ENCODE measurements at regions not wholly inside any gene's neighbourhood (a gene's known extent, or its start where the extent isn't known, plus 50 kb on each side); places are given as distances from the start of the nearest gene placed in this dataset.

DNA sequence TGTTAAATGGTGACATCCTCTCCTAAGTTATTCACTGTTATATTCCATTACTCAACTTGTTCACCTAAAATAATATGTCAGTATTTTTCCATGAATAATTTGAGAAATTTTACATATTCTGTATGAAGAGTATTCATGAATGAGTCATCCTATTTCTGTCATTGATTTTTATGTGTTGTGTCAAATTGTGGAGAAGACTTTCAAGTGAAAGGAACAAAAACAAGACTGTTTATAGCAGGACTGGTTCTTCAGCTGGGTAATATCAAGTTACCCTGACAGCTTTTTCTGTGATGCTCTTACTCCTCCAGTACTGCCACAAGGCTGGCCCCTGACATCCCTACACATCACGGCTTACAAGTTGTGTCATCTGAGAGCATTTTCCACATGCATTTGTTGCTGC is 847.7 kb downstream of the NCAM2 start:
- TF ChIP-seq, protein P1, sequence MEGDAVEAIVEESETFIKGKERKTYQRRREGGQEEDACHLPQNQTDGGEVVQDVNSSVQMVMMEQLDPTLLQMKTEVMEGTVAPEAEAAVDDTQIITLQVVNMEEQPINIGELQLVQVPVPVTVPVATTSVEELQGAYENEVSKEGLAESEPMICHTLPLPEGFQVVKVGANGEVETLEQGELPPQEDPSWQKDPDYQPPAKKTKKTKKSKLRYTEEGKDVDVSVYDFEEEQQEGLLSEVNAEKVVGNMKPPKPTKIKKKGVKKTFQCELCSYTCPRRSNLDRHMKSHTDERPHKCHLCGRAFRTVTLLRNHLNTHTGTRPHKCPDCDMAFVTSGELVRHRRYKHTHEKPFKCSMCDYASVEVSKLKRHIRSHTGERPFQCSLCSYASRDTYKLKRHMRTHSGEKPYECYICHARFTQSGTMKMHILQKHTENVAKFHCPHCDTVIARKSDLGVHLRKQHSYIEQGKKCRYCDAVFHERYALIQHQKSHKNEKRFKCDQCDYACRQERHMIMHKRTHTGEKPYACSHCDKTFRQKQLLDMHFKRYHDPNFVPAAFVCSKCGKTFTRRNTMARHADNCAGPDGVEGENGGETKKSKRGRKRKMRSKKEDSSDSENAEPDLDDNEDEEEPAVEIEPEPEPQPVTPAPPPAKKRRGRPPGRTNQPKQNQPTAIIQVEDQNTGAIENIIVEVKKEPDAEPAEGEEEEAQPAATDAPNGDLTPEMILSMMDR (IDR thresholded peaks at IDR 0.05), result no peak
- TF ChIP-seq POLR2A (IDR thresholded peaks at IDR 0.05), result no peak
- H3K27ac ChIP-seq, result no peak overlapping the region
- DNase-seq, result no peak
- H3K9me3 ChIP-seq, result no peaks in the 10 kb centered on the region
- 67 to 71% methylated on average over 1 of the region's 1 CpG for WGBS, 2 donors
- no peaks in the 10 kb centered on the region for H3K36me3 ChIP-seq
- no peaks in the 10 kb centered on the region for H3K27me3 ChIP-seq
- intact Hi-C loops (cut with DNase I), result no loop called here
- no peak overlapping the region for H3K4me3 ChIP-seq
- no peaks in the 10 kb centered on the region for H3K4me1 ChIP-seq

DNA sequence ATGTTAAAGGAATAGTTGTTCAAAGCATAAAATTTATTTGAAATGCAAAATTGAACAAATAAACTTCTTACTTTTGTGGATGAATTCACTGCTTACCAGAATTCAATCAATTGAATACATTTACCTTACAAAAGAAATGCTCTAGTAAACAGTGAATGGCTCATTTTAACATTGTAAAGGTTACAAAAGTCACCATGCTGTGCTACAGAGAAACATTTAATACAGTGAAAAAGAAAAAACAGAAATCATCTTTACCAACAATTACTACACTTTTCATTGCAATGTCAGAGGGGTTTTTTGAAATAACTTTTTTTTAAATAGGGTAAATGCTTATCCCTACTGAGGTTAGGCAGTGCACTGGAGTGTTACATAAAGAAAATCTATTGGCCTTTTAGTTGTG is 853.0 kb downstream of the NCAM2 start:
- no peak overlapping the region for H3K4me3 ChIP-seq

DNA sequence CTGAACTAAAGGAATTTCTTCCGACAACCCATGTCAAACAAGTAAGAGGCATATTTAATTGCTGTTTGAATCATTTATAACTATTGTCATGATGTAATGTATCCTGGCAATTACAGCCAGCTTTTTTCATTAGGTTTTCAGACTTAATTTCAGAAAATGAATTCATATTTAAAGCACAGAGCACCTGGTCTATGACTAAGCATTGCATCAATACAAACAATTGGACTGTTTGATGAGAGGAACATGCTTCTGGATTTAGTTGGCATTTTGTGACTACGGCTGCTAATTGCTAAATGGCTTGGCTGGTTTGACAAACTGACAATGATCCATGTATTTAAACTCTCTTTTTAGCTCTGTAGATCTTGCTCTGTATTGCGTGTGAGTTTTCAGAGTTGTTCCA is 853.4 kb downstream of the NCAM2 start:
- Histone ChIP-seq H3K27ac (no peak overlapping the region), H3K36me3 (no peaks in the 10 kb centered on the region), H3K4me1 (no peaks in the 10 kb centered on the region), H3K9me3 (no peaks in the 10 kb centered on the region), H3K27me3 (no peaks in the 10 kb centered on the region), H3K4me3 (no peak overlapping the region)
- intact Hi-C loops (cut with DNase I), result no loop called here
- TF ChIP-seq, protein P1 (IDR thresholded peaks at IDR 0.05), result no peak
- TF ChIP-seq POLR2A (IDR thresholded peaks at IDR 0.05), result no peak
- DNase-seq, result no peak
- 39 to 41% methylated on average over 3 of the region's 3 CpGs for WGBS, 2 donors

More for the DNA sequence above, 853.0 kb downstream of the NCAM2 start:
- Histone ChIP-seq H3K4me1 (no peaks in the 10 kb centered on the region), H3K27ac (no peak overlapping the region), H3K36me3 (no peaks in the 10 kb centered on the region), H3K27me3 (no peaks in the 10 kb centered on the region), H3K9me3 (no peaks in the 10 kb centered on the region)
- DNase-seq, result no peak
- intact Hi-C loops (cut with DNase I), result no loop called here
- no peak for TF ChIP-seq POLR2A (IDR thresholded peaks at IDR 0.05)
- TF ChIP-seq, protein P1 (IDR thresholded peaks at IDR 0.05), result no peak

DNA sequence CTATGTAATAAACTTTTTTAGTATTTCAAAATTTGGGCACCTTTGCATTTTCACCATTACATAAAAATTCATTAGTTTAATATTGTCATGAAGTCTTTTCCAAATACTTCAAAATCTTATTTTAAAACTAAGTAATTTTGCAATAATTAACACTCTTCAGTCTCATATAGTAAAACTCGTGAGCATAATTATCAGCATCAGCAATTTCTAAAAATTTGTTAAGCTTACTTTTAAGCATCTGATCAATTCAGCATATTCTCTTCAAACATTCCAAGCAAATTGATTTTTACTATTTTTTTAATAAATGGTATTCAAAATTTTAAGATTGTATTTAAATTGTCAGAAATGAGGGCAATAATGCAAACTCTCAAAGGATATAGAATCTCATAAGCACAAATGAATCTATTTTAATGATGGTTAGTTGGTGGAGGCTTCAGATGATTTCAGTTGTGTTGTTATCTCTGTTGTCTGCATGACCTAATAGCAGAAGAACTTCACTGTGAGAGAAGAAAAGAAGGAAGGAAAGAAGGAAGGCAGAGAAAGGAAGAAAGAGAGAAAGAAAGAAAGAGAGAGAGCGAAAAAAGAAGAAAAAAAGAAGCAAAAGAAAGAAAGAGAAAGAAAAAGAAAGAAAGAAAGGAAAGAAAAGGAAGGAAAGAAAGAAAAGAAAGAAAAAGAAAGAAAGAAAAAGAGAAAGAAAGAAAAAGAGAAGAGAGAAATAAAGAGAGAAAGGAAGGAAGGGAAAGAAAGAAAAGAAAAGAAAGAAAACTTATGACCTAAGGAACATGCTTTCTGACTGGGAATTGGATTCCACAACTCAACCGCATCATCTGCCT is 860.5 kb downstream of the NCAM2 start:
- Histone ChIP-seq H3K4me1 (no peaks in the 10 kb centered on the region), H3K9me3 (no peaks in the 10 kb centered on the region), H3K27ac (no peak overlapping the region), H3K4me3 (no peak overlapping the region), H3K27me3 (no peaks in the 10 kb centered on the region), H3K36me3 (no peaks in the 10 kb centered on the region)
- TF ChIP-seq, protein P1 (IDR thresholded peaks at IDR 0.05), result no peak
- no peak for TF ChIP-seq POLR2A (IDR thresholded peaks at IDR 0.05)
- 80 to 81% methylated on average over 3 of the region's 3 CpGs for WGBS, 2 donors
- no peak for DNase-seq
- intact Hi-C loops (cut with DNase I), result no loop called here

DNA sequence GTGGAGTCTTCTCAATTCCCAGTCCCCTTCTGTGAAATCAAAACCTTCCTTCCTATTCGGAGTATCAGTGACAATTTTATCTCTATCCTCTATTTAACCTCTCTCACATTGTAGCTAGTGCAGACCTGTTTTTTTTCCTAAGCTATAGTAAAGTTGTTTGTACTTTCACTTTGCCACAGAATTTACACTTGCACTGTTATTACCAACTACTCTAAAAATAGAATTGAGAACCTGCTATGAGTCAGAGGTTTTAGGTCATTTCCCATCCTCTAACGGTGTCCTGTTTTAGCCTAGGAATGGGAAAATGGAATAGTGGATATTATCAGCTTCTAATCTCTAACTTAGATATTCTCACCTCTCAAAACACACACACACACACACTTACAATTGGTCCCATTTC is 862.7 kb downstream of the NCAM2 start:
- no peak for DNase-seq
- intact Hi-C loops (cut with DNase I), result no loop called here
- no peaks in the 10 kb centered on the region for H3K4me1 ChIP-seq
- no peaks in the 10 kb centered on the region for H3K9me3 ChIP-seq
- 19 to 26% methylated on average over 2 of the region's 2 CpGs for WGBS, 2 donors
- no peaks in the 10 kb centered on the region for H3K36me3 ChIP-seq
- no peak overlapping the region for H3K4me3 ChIP-seq
- H3K27ac ChIP-seq, result no peak overlapping the region
- H3K27me3 ChIP-seq, result no peaks in the 10 kb centered on the region
- TF ChIP-seq, protein P1 (IDR thresholded peaks at IDR 0.05), result no peak
- TF ChIP-seq POLR2A (IDR thresholded peaks at IDR 0.05), result no peak
